Neural progenitor cell (in vitro differentiated cells): ENCODE measurements at regions not wholly inside any gene's neighbourhood (a gene's known extent, or its start where the extent isn't known, plus 50 kb on each side); places are given as distances from the start of the nearest gene placed in this dataset.

Experiments
- DNase-seq: peaks from one replicate; pipeline ENCODE4 v3.0.0-alpha.2; 2016; ENCODE audit warnings: low spot score
- H2AFZ ChIP-seq: fragments of 200-600 bp; sonication (generic); replicated peaks from 2 replicates; pipeline ENCODE4 v1.6.1; 2016; ENCODE audit warnings: antibody characterized with exemption
- H3F3A ChIP-seq: fragments of 200-600 bp; sonication (generic); 2 replicates; pipeline ENCODE4 v1.6.1; 2016; ENCODE audit warnings: antibody characterized with exemption, low read depth
- H3K27ac ChIP-seq: fragments of 200-600 bp; sonication (generic); 2 replicates; pipeline ENCODE4 v1.5.1; 2016; ENCODE audit warnings: mild to moderate bottlenecking
- H3K27me3 ChIP-seq: fragments of 200-600 bp; sonication (generic); 2 replicates; pipeline ENCODE4 v1.6.1; 2016; ENCODE audit warnings: mild to moderate bottlenecking, moderate library complexity
- H3K36me3 ChIP-seq: fragments of 200-600 bp; sonication (generic); 2 replicates; pipeline ENCODE4 v1.5.1; 2016
- H3K4me1 ChIP-seq: fragments of 200-600 bp; sonication (generic); 2 replicates; pipeline ENCODE4 v1.6.1; 2016; ENCODE audit warnings: mixed run types
- H3K4me2 ChIP-seq: fragments of 200-600 bp; sonication (generic); 2 replicates; pipeline ENCODE4 v1.6.1; 2016
- H3K4me3 ChIP-seq: fragments of 200-600 bp; sonication (generic); 2 replicates; pipeline ENCODE4 v1.5.1; 2016
- H3K79me2 ChIP-seq: fragments of 200-600 bp; sonication (generic); 2 replicates; pipeline ENCODE4 v1.6.1; 2016; ENCODE audit warnings: low read depth
- H3K9ac ChIP-seq: fragments of 200-600 bp; sonication (generic); 2 replicates; pipeline ENCODE4 v1.6.1; 2016
- H3K9me3 ChIP-seq: fragments of 200-600 bp; sonication (generic); 2 replicates; pipeline ENCODE4 v1.5.1; 2016; ENCODE audit warnings: low read depth
- H4K20me1 ChIP-seq: fragments of 200-600 bp; sonication (generic); 2 replicates; pipeline ENCODE4 v1.6.1; 2016; ENCODE audit warnings: low read depth
- H3K27ac Mint-ChIP-seq: 3 replicates; pipeline ENCODE4 v1.8.0; 2021; ENCODE audit warnings: mixed read lengths
- H3K27me3 Mint-ChIP-seq: 2 replicates; pipeline ENCODE4 v1.8.0; 2022; ENCODE audit warnings: low read depth, mild to moderate bottlenecking, inconsistent platforms, moderate library complexity, mixed read lengths; ENCODE audit not compliant: insufficient read depth
- H3K36me3 Mint-ChIP-seq: 3 replicates; pipeline ENCODE4 v1.8.0; 2021; ENCODE audit warnings: mixed read lengths
- H3K4me1 Mint-ChIP-seq: 3 replicates; pipeline ENCODE4 v1.8.0; 2021; ENCODE audit warnings: mixed read lengths
- H3K4me3 Mint-ChIP-seq: 3 replicates; pipeline ENCODE4 v1.8.0; 2021; ENCODE audit warnings: mild to moderate bottlenecking, moderate library complexity, mixed read lengths
- H3K9me3 Mint-ChIP-seq: 3 replicates; pipeline ENCODE4 v1.8.0; 2020; ENCODE audit warnings: mixed read lengths
- CTCF ChIP-seq: fragments of 200-600 bp; sonication (generic); IDR thresholded peaks from 2 replicates; pipeline ENCODE4 v1.5.1; 2017; ENCODE audit warnings: antibody characterized with exemption, mild to moderate bottlenecking
- EZH2 ChIP-seq: fragments of 200-600 bp; sonication (generic); IDR thresholded peaks from 2 replicates; pipeline ENCODE4 v1.6.1; 2017; ENCODE audit warnings: antibody characterized with exemption, mild to moderate bottlenecking, moderate library complexity
- EZH2phosphoT487 ChIP-seq: fragments of 200-600 bp; sonication (generic); IDR thresholded peaks from 2 replicates; pipeline ENCODE4 v1.6.1; 2017; ENCODE audit warnings: antibody characterized with exemption

- no peak for TF ChIP-seq EZH2
- TF ChIP-seq CTCF = no peak
- TF ChIP-seq EZH2phosphoT487 = no peak
- Histone ChIP-seq H3K9me3 (no peaks in the 10 kb centered on the region), H4K20me1 (no peaks in the 10 kb centered on the region), H2AFZ (peak overlapping the region; percentile 22), H3F3A (no peaks in the 10 kb centered on the region), H3K4me3 (no peak overlapping the region), H3K27ac (no peak overlapping the region), H3K79me2 (no peaks in the 10 kb centered on the region), H3K4me2 (no peak overlapping the region), H3K4me1 (peaks cover 12% of the 10 kb centered on the region), H3K27me3 (peaks cover 56% of the 10 kb centered on the region), H3K9ac (no peak overlapping the region), H3K36me3 (no peaks in the 10 kb centered on the region)
- peak overlapping the region; percentile 78 for H3K27ac Mint-ChIP-seq
- DNase-seq = no peak
- peaks cover 25% of the 10 kb centered on the region for H3K4me1 Mint-ChIP-seq
- H3K27me3 Mint-ChIP-seq = peaks cover 15% of the 10 kb centered on the region
- no peaks in the 10 kb centered on the region for H3K36me3 Mint-ChIP-seq
- H3K4me3 Mint-ChIP-seq = no peak overlapping the region
- peaks cover 4% of the 10 kb centered on the region for H3K9me3 Mint-ChIP-seq
Observed at GRCh38 chr6:1526398-1527072, 83.2 kb upstream of the FOXC1 start.

GRCh38 chr6:1527073-1527457 is 82.7 kb upstream of the FOXC1 start:
- H3K4me1 Mint-ChIP-seq = peaks cover 25% of the 10 kb centered on the region
- H3K4me2 ChIP-seq = no peak overlapping the region
- peaks cover 4% of the 10 kb centered on the region for H3K9me3 Mint-ChIP-seq
- H3F3A ChIP-seq = no peaks in the 10 kb centered on the region
- H2AFZ ChIP-seq = no peak overlapping the region
- no peaks in the 10 kb centered on the region for H3K79me2 ChIP-seq
- H3K4me3 Mint-ChIP-seq = no peak overlapping the region
- H3K4me3 ChIP-seq = no peak overlapping the region
- no peaks in the 10 kb centered on the region for H4K20me1 ChIP-seq
- peaks cover 53% of the 10 kb centered on the region for H3K27me3 ChIP-seq
- H3K36me3 Mint-ChIP-seq = no peaks in the 10 kb centered on the region
- peaks cover 12% of the 10 kb centered on the region for H3K4me1 ChIP-seq
- peaks cover 15% of the 10 kb centered on the region for H3K27me3 Mint-ChIP-seq
- peak overlapping the region; percentile 78 for H3K27ac Mint-ChIP-seq
- peak; percentile 61 for DNase-seq
- TF ChIP-seq EZH2 (no peak), CTCF (no peak), EZH2phosphoT487 (no peak)
- no peaks in the 10 kb centered on the region for H3K36me3 ChIP-seq
- H3K9ac ChIP-seq = no peak overlapping the region
- no peaks in the 10 kb centered on the region for H3K9me3 ChIP-seq
- H3K27ac ChIP-seq = no peak overlapping the region

GRCh38 chr6:1535295-1535694 is 74.4 kb upstream of the FOXC1 start:
- Mint-ChIP-seq H3K4me1 (no peaks in the 10 kb centered on the region), H3K36me3 (no peaks in the 10 kb centered on the region), H3K4me3 (no peak overlapping the region), H3K27ac (no peak overlapping the region), H3K9me3 (no peaks in the 10 kb centered on the region), H3K27me3 (peaks cover 4% of the 10 kb centered on the region)
- no peak for TF ChIP-seq CTCF
- no peak for TF ChIP-seq EZH2
- H3K9me3 ChIP-seq = no peaks in the 10 kb centered on the region
- no peaks in the 10 kb centered on the region for H3K79me2 ChIP-seq
- no peak overlapping the region for H3K4me2 ChIP-seq
- no peak overlapping the region for H2AFZ ChIP-seq
- no peak for DNase-seq
- no peaks in the 10 kb centered on the region for H3K27me3 ChIP-seq
- H3K9ac ChIP-seq = no peak overlapping the region
- no peaks in the 10 kb centered on the region for H3K36me3 ChIP-seq
- H3K4me1 ChIP-seq = no peaks in the 10 kb centered on the region
- H3K27ac ChIP-seq = no peak overlapping the region
- no peak overlapping the region for H3K4me3 ChIP-seq
- no peaks in the 10 kb centered on the region for H4K20me1 ChIP-seq
- no peaks in the 10 kb centered on the region for H3F3A ChIP-seq
